Renal cortical epithelial cell (primary cell): ENCODE measurements at regions not wholly inside any gene's neighbourhood (a gene's known extent, or its start where the extent isn't known, plus 50 kb on each side); places are given as distances from the start of the nearest gene placed in this dataset.

Experiments used
- DNase-seq: peaks from one replicate; pipeline ENCODE4 v3.0.0-alpha.2; 2011; ENCODE audit warnings: low read depth

GRCh38 chr10:3852147-3852904 lies 67.3 kb upstream of the KLF6 start:
- DNase-seq, result peak; percentile 100

- DNase-seq, result peak; percentile 97
These were observed 66.3 kb upstream of the KLF6 start for GRCh38 chr10:3850999-3851937.

- no peak for DNase-seq
These were observed 64.0 kb upstream of the KLF6 start for GRCh38 chr10:3848775-3849635.

GRCh38 chr10:3848005-3848774 lies 63.2 kb upstream of the KLF6 start:
- no peak for DNase-seq

- DNase-seq, result no peak
These were observed 61.7 kb upstream of the KLF6 start for GRCh38 chr10:3846736-3847135.

GRCh38 chr10:3844491-3845025 lies 59.5 kb upstream of the KLF6 start:
- DNase-seq, result no peak

GRCh38 chr10:3838460-3839437 lies 53.7 kb upstream of the KLF6 start:
- no peak for DNase-seq

- DNase-seq, result no peak
These were observed 52.8 kb upstream of the KLF6 start for GRCh38 chr10:3837647-3838459.

GRCh38 chr10:3836222-3836820 lies 51.3 kb upstream of the KLF6 start:
- DNase-seq, result no peak

GRCh38 chr10:3835770-3836169 lies 50.8 kb upstream of the KLF6 start:
- no peak for DNase-seq

- DNase-seq, result no peak
These were observed 49.9 kb upstream of the KLF6 start for GRCh38 chr10:3834947-3835346.
